BJ (cell line): ENCODE measurements at regions not wholly inside any gene's neighbourhood (a gene's known extent, or its start where the extent isn't known, plus 50 kb on each side); places are given as distances from the start of the nearest gene placed in this dataset.

Experiments
- CTCF ChIA-PET: fragments of 350-600 bp; formaldehyde crosslinking; extraction: SDS; loops from one replicate; lab custom pipeline; 2021; ENCODE audit warnings: antibody characterized with exemption, inconsistent platforms; lab: Yijun Ruan, JAX
- POLR2A ChIA-PET: fragments of 300-600 bp; sonication (Branson Sonifier 250); formaldehyde crosslinking; extraction: SDS; loops from one replicate; lab custom pipeline; 2021; ENCODE audit warnings: antibody characterized with exemption; lab: Charles Lee
- DNase-seq: peaks from one replicate; pipeline ENCODE4 v3.0.0-alpha.2; 2011; ENCODE audit warnings: low read depth
- H3K27me3 ChIP-seq: 2 replicates; pipeline ENCODE4 v1.6.0; 2011; ENCODE audit warnings: low read length; ENCODE audit not compliant: control insufficient read depth, insufficient read depth
- H3K36me3 ChIP-seq: 2 replicates; pipeline ENCODE4 v1.5.1; 2011; ENCODE audit warnings: low read length; ENCODE audit not compliant: control insufficient read depth, insufficient read depth
- H3K4me3 ChIP-seq: 2 replicates; pipeline ENCODE4 v1.5.1; 2011; ENCODE audit warnings: low read depth, mild to moderate bottlenecking, control low read depth, low read length
- CTCF ChIP-seq: IDR thresholded peaks from 2 replicates; pipeline ENCODE4 v1.5.1; 2011; ENCODE audit warnings: low read depth, mild to moderate bottlenecking, control low read depth, inconsistent platforms, low read length, moderate library complexity; ENCODE audit not compliant: insufficient read depth

- CTCF ChIA-PET, result no interaction called here
- no peak for DNase-seq
- peaks cover 8% of the 10 kb centered on the region for H3K27me3 ChIP-seq
These were observed 111.1 kb downstream of the TPRA1 start for GRCh38 chr3:127479449-127479848.

GRCh38 chr3:127478922-127479321, 111.6 kb downstream of the TPRA1 start:
- no peaks in the 10 kb centered on the region for H3K36me3 ChIP-seq
- no peak for DNase-seq
- ChIA-PET POLR2A (no interaction called here), CTCF (no interaction called here)
- H3K4me3 ChIP-seq, result no peak overlapping the region
- TF ChIP-seq CTCF, result no peak
- H3K27me3 ChIP-seq, result peaks cover 9% of the 10 kb centered on the region

More at GRCh38 chr3:127479449-127479848, 111.1 kb downstream of the TPRA1 start:
- TF ChIP-seq CTCF, result no peak
- Histone ChIP-seq H3K36me3 (no peaks in the 10 kb centered on the region), H3K4me3 (no peak overlapping the region)
- POLR2A ChIA-PET, result no interaction called here

- no peak overlapping the region for H3K4me3 ChIP-seq
- H3K27me3 ChIP-seq, result peaks cover 9% of the 10 kb centered on the region
- no peaks in the 10 kb centered on the region for H3K36me3 ChIP-seq
- DNase-seq, result no peak
- POLR2A ChIA-PET, result no interaction called here
- TF ChIP-seq CTCF, result no peak
- CTCF ChIA-PET, result no interaction called here
These were observed 113.1 kb downstream of the TPRA1 start for GRCh38 chr3:127477396-127477795.

GRCh38 chr3:127476936-127477335, 113.6 kb downstream of the TPRA1 start:
- no peak for DNase-seq
- TF ChIP-seq CTCF, result no peak
- ChIA-PET POLR2A (no interaction called here), CTCF (no interaction called here)
- Histone ChIP-seq H3K4me3 (no peak overlapping the region), H3K27me3 (peaks cover 9% of the 10 kb centered on the region), H3K36me3 (no peaks in the 10 kb centered on the region)

GRCh38 chr3:127475975-127476705, 114.4 kb downstream of the TPRA1 start:
- ChIA-PET CTCF (no interaction called here), POLR2A (no interaction called here)

More at GRCh38 chr3:127475975-127476705, 114.4 kb downstream of the TPRA1 start:
- Histone ChIP-seq H3K4me3 (no peak overlapping the region), H3K36me3 (no peaks in the 10 kb centered on the region), H3K27me3 (peaks cover 9% of the 10 kb centered on the region)
- no peak for TF ChIP-seq CTCF
- no peak for DNase-seq
